Dermis microvascular lymphatic vessel endothelial cell (primary cell): ENCODE measurements at regions not wholly inside any gene's neighbourhood (a gene's known extent, or its start where the extent isn't known, plus 50 kb on each side); places are given as distances from the start of the nearest gene placed in this dataset.
"Not testable (repeated sequence)": the region's sequence is repeated elsewhere in the genome, so short reads cannot be mapped to it uniquely, and the experiment has no call there.

ENCODE experiments used
- DNase-seq, 2 donors: peaks; one replicate each; pipeline versions ENCODE4 v3.0.0 to v3.0.0-alpha.2; 2010; ENCODE audit warnings: low read depth in 2 of 2

DNA sequence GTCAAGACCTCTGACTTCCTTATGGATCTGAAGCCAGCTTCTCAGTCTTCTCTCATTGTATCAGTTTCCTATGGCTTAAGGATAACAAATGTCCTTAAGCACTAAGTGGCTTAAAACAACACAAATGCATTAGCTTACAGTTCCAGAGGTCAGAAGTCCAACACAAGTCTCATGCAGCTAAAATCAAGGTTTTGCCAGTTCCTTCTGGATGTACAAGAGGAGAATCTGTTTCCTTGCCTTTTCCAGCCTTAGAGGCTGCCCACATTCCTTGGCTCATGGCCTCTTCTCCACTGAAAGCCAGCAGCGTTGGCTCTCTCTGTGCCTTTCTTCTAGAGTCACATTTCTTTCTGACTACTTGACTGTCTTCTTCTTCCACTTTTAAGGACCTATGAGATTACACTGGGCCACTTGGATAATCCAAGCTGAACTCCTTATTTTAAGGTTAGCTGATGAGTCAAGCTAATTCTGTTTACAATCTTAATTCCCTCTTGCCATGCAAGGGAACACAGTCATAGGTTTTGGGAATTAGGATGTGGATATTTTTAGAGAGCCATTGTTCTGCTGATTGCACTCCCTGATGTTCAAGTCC lies 179.0 kb downstream of the BCAS1 start:
- DNase-seq: peak in 1 of 2 donors; percentile 42

DNA sequence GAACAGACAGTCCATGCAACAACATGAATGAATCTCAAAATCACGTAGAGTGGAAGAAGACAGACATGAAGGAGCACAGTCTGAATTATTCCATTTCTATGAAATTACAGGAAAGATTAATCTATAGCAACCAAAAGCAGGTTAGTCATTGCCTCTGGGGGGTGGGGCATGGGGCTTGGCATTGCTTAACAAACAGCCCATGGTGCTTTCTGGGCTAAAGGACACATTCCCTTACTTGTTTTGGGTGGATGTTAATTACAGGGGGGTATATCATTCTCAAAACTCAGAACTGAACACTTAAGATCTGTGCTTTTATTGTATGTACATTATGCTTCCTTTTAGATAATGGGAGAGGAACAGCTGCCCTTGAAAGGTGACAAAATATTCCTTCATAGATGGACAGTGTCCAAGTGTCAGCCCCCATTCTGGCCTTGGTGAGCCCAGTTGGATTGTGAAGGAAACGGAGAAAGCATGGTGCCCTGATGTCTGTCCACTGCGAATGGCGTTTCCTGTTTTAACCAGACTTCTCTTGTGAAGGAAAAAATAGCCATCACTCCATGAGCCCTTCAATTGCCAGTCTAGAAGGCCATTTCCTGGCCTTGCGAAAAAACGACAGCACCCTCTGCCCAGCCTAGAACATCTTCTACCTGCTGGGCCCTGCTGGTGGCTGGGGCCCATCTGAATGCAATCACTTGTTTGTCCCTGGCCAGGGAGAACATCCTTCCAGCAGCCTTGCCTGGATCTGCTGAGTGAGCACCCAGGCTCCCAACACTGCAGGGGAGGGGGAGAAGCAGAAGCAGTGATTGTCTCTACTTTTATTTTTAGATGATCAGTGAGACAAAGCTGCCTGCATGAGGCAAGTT lies 179.7 kb downstream of the BCAS1 start:
- DNase-seq: peak in 1 of 2 donors; percentile 59

DNA sequence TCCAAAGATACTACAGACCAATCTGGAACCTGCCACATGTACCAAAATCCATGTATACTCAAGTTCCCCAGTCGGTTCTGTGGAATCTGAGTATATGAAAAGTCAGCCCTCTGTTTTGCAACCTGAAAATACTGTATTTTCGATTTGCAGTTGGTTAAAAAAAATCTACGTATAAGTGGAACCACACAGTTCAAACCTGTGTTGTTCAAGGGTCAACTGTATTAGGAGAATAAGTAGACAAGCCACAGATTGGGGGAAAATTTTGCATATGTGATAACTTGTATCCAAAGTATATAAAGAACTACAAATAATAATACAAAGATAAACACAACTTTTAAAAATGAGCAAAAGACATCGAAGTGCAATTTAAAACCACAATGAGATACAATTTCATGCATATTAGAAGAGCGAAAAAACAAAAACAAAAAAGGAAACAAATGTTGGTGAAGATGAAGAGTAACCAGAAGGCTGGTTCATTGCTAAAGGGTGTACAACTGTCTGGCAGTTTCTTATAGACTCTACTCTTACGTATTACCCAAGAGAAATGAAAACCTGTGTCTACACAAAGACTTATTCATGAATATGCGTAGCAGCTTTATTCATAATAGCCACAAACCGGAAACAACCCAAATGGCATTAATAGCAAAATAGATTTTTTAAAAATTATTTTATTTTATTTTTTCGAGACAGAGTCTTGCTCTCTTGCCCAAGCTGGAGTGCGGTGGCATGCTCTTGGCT lies 180.8 kb downstream of the BCAS1 start:
- no peak for DNase-seq

DNA sequence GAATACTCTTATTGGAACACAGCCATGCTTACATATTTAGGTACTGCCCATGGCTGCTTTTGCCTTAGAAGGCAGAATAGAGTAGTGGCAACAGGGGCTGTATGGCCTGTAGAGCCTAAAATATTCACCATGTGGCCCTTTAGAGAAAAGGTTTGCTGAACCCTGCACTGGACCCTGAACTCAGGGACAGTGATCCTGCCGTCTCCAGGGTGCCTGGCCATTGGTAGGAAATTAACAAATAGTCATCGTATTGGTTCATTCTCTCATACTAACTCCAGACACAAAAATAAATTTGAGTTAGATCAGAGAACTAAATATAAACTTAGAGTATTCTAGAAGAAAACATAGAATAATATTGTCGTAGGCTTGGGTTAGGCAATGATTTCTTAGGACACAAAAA lies 181.4 kb downstream of the BCAS1 start:
- no peak for DNase-seq

DNA sequence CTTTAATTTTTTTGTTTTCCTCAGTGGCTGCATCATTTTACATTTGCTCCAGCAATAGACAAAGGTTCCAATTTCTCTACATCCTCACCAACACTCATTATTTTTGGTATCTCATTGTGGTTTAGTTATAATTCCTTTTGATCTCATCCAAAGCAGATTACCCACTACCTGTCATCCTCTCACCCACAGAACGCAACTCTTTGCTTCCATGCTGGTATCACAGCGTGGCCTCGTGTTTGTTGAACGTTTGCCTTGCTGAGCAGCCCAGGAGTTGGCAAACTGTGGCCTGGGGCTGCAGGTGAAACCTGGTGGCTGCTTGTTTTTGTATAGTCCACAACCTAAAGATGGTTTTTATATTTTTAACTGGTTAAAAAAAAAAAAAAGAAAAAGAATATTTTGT lies 181.9 kb downstream of the BCAS1 start:
- DNase-seq: no peak

DNA sequence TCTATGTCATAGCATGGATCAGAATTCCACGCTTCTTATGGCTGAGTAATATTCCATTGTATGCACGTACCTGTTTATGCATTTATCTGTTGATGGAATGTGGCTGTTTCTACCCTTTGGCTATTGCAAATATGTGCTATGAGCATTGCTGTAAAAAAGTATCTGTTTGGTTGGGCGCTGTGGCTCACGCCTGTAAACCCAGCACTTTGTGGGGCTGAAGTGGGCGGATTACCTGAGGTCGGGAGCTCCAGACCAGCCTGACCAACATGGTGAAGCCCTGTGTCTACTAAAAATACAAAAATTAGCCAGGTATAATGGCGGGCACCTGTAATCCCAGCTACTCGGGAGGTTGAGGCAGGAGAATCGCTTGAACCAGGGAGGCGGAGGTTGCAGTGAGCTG lies 182.4 kb downstream of the BCAS1 start:
- DNase-seq: no peak

DNA sequence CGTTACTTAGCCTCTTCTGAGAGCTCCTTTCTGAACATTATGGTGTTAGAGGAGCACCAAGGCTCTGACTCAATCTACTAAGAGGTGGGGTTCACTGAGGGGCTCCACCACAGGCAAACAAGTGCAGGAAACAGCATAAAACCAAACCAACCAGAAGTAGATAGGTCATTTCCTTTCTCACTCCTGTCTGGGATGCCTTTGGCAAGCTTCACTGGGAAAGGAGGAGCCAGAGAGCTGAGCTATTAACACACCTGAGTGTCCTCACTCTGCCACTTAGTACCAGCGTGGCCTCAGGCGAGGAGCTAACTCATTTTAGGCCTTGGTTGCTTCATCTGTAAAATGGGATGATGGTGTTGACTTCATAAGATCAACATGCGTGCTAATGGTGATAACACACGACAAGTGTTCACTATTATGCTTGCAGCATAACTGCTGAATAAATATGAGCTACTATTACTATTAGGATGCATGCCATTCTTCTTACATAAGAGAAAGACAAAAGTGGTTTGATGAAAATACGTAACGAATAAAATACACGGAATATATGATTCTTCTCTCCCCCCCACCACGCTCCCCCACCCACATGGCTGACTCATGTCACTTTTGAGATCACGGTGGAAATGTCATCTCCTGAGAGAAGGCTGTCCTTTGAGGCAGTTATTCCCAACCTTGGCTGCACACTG lies 185.4 kb downstream of the BCAS1 start:
- peak in 1 of 2 donors; percentile 44 for DNase-seq

DNA sequence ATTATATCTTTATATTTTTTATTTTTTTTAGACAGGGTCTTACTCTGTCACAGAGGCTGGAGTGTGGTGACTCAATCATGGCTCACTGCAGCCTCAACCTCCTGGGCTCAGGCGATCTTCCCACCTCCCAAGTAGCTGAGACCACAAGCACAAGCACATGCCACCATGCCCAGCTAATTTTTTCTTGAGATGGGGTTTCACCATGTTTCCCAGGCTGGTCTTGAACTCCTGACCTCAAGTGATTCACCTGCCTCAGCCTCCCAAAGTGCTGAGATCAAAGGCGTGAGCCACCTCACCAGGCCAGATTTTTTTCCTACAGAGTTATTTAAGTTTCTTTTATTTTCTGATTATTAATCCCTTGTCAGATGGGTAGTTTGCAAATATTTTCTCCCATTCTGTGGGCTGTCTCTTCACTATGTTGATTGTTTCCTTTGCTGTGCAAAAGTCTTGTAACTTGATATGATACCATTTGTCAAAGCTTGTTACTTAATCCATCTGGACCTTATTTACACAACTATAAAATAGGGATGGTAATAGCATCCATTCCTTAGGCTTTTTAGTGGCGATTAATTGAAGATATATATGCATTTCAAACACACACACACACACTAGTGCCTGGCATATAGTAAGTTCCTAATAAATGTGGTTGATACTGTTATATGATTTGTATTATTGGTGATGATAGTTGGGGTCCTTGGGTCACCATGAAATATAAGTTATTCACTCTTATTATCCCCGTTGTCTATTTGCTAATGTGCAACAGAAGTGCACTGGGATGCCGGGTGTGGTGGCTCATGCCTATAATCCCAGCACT lies 187.1 kb downstream of the BCAS1 start:
- DNase-seq: no peak

DNA sequence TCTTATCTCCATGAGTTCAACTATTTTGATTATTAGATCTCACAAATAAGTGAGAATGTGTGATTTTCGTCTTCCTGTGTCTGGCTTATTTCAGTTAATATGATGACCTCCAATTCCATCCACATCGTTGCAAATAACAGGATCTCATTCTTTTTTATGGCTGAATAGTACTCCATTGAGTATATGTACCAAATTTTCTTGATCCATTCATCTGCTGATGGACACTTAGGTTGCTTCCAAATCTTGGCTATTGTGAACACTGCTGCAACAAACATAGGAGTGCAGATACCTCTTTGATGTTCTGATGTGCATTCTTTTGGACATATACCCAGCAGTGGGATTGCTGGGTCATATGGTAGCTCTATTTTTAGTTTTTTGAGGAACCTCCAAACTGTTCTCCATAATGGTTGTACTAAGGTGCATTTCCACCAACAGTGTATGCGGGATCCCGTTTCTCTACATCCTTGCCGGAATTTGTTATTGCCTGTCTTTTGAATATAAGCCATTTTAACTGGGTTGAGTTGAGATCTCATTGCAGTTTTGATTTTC lies 187.9 kb downstream of the BCAS1 start:
- DNase-seq: not testable (repeated sequence)

DNA sequence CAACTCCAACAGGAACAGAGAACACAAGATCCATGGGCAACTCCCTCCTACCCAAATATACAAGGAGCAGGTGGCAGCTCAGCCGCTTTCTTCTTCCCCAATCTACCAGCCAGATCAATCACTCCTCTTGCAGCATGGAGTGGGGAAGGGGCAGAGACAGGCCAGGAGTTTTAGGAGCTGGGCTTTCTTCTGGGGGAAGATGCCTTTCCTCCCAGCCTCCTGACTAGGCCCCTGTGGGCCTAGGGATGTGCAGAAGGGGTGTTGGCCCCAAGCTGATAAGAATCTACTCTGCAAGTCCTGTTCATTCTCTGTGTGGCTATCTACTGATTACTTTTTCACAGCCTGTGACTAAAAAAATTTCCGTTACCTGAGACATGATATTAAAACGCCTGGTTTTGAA lies 189.0 kb downstream of the BCAS1 start:
- DNase-seq: no peak

DNA sequence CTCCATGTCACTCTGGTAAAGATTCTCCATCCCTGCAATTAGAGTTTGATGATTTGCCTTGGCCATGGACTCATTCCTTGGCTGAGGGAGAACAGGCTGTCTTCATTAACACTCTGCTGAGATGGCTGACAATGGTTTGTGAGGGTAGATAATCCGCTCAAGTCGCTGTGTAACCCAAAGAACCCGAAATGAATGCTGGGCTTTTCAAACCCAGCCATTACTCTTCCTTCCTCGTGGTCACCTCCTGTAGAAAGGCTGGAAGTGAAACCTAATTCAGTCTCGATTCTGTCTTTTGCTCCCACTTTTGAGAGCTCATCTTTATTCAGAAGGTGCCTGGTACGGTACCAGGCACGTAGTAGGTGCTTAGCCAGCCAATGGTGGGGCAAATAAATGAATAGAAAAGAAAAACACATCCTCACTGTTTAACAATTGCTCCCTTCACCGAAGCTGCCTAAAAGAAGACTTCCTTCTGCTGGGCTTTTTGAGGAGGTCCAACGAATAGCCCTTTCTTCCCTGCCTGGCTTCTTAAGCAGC lies 190.2 kb downstream of the BCAS1 start:
- DNase-seq: no peak

DNA sequence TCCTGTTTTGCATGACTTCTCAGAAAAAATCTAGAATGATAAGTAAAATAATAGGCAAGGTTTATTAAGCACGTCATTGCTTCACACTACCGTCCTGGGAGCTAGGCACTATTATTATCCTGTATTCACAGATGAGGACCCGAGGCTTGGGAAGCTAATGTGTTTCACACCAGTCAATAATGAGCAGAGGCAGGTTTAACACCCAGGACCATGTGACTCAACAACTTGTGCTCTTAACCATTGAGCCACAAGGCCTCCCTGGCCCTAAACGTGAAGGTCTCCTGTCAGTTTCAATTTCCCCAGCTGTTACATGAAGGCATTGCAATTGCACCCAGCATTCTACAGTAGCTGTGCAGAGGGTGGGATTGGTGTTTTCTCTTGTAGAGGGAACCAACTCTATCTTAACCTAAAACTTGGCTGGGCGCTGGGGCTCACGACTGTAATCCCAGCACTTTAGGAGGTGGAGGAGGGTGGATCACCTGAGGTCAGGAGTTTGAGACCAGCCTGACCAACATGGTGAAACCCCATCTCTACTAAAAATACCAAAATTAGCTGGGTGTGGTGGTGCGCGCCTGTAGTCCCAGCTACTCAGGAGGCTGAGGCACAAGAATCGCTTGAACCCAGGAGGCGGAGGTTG lies 191.2 kb downstream of the BCAS1 start:
- DNase-seq: no peak

DNA sequence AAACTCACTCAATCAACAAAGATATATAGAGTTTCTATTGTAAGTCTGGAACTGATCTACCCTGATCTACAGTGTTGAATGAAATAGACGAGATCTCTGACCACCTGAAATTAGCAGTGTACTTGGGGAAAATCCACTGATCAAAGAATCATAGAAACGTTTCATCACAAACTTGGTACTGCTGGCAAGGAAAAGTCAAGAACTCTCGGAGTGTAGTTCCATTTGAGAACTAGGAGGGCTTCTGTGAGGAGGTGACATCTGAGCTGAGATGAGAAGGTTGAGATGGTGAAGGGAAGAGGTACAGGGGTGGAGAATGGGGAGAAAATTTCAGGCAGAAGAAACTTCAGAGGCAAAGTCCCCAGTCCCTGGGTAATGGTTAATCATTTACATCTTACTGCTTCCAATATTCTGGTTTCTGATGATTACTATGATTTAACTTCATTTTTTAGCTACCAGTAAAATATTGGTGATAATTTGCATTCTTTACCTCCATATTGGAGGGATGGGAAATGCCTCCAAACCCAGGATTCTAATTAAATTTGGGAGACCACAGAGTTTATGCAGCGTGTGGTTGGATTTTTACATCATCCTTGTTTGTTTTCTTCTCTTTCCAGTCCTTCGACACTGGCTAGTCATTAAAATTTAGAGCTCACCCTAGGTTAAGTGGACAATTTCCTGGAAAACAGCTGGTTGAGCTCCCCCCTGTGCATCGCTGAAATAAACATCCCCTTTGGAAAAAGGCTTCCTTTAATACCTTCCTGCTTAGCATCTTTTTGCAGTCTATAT lies 191.9 kb downstream of the BCAS1 start:
- DNase-seq: peak in 1 of 2 donors; percentile 54

DNA sequence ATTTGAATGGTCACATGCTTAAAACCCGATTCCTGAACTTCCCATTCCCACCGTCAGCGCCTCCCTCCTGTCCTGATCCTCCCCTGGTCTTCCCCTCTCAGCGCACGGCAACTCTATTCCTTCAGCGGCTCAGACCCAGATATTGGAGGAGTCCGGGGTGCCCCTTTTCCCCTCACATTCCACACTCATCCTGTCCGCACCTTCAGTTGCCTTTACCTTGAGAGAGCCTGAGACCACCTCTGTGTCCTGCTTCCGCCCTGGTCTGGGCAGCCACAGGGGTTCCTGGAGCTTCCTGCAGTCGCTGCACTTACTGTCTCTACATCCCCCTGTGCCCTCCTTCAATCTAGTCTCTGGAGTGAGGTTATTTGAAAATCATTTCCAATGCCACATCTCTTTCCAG lies 193.4 kb downstream of the BCAS1 start:
- DNase-seq: no peak

DNA sequence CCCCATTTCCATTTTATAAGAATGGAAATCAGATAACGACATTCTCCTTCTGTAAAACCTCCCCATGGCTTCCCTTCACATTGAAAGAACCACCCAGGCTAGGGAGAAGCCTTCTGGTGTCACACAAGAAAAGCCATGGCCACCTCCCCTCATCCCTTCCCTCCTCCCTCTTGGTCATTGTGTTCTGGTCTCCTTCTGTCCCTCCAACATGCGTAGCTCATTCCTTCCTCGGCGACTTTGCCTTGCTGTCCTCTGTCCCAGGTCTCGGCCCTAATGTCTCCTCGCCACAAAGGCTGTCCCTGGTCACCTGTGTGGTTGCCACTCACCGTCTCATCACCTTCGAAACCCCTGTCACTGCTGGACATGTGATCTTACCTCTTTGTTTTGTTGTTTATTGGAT lies 193.9 kb downstream of the BCAS1 start:
- no peak for DNase-seq

DNA sequence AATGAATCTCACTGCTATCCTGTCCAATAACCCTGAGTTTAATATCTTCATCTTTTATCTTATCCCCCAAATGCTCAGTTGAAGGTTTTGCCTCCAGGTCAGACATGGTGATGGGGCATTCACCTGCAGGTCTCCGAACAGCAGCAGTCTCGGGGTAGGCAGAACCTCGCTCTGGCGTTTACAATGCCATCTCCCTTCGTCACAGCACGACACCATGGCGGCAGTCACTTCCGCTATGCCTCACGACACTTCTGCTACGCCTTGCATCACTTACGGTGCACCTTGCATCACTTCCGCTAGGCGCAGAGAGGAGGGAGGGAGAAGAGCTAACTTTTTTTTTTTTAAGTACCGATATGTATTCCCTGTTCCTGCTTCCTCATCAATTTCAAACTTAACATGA lies 194.9 kb downstream of the BCAS1 start:
- DNase-seq: no peak

DNA sequence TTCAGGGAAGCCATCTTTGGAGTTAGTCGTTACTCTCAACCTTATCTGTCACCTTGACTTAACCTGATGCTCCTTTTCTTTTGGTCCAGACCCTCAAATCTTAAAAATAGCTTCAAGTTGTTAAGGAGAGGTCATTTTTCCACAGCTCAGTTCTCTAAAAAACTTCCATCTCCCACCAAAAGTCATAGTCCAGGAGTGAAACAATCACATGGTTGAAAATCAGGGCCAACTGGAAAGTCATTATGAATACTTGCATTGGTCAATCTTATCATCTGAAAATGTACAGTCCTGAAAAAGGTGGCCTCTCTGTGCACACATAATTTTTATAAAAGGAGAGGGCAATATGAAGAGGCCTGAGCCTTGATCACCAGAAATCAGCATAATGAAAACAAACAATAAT lies 195.7 kb downstream of the BCAS1 start:
- DNase-seq: no peak

DNA sequence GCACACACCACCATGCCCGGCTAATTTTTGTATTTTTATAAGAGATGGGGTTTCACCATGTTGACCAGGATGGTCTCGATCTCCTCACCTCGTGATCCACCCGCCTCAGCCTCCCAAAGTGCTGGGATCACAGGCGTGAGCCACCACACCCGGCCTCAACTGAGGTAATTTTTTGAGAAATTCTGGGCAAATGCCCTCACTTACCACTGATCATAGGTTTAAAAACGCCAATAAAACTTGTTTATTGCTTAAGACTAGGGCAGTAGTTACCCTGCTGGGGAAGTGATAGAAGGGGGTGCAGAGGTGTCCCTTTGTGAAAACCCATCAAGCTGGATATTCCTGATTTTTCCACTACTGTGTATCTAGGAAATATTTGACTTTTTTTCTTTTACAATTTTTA lies 196.3 kb downstream of the BCAS1 start:
- no peak for DNase-seq

DNA sequence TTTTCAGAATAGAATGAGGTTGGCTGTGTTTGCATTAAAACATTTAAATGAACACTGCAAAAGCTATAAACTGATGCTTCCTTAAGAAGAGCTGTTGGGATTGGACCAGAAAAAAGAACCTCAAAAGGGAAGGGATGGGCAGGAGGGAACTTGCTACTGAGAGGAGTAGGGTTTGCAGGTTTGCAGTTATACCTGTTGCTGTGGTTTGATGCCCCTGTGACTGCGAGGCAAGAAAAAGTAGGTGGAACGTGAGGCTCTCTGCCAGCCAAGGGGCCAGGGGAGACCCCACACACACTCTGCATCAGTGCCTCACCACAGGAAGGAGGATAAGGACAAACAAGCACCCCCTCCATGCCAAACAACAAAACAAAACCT lies 197.2 kb downstream of the BCAS1 start:
- DNase-seq: no peak
